ENCODE measurements at regions not wholly inside any gene's neighbourhood (a gene's known extent, or its start where the extent isn't known, plus 50 kb on each side); places are given as distances from the start of the nearest gene placed in this dataset.
A peak's percentile ranks its signal among the peaks of the same experiment; 100 is the strongest.

- Histone ChIP-seq H3K27ac (no peak overlapping the region), H3K4me3 (no peak overlapping the region), H3K36me3 (no peaks in the 10 kb centered on the region), H3K4me1 (no peaks in the 10 kb centered on the region), H3K27me3 (no peaks in the 10 kb centered on the region), H3K9me3 (no peaks in the 10 kb centered on the region)
- intact Hi-C loops (cut with DNase I), result no loop called here
- DNase-seq (ENCODE audit: extremely low spot score in 2 of 2), result no peak
- TF ChIP-seq POLR2AphosphoS5 (IDR thresholded peaks at IDR 0.05; ENCODE audit: insufficient read depth in 1 of 2, low read depth in 1 of 2) (no peak), CTCF (IDR thresholded peaks at IDR 0.05) (no peak), POLR2A (IDR thresholded peaks at IDR 0.05) (no peak)
Measured at GRCh38 chr5:4859500-4860235, 280.5 kb upstream of the ADAMTS16 start.

- Histone ChIP-seq H3K36me3 (no peaks in the 10 kb centered on the region), H3K4me1 (no peaks in the 10 kb centered on the region)
Measured at GRCh38 chr5:4860631-4861030, 279.5 kb upstream of the ADAMTS16 start.

GRCh38 chr5:4862500-4862899, 277.6 kb upstream of the ADAMTS16 start:
- no peaks in the 10 kb centered on the region for H3K9me3 ChIP-seq
- H3K36me3 ChIP-seq, result no peaks in the 10 kb centered on the region
- intact Hi-C loops (cut with DNase I), result no loop called here
- H3K4me1 ChIP-seq, result no peaks in the 10 kb centered on the region
- TF ChIP-seq POLR2AphosphoS5 (IDR thresholded peaks at IDR 0.05; ENCODE audit: insufficient read depth in 1 of 2, low read depth in 1 of 2), result no peak
- TF ChIP-seq CTCF (IDR thresholded peaks at IDR 0.05), result peak in 2 of 3 experiments; percentile 10 to 27
- TF ChIP-seq POLR2A (IDR thresholded peaks at IDR 0.05), result no peak
- no peak for DNase-seq (ENCODE audit: extremely low spot score in 2 of 2)
- no peak overlapping the region for H3K4me3 ChIP-seq
- H3K27ac ChIP-seq, result no peak overlapping the region
- H3K27me3 ChIP-seq, result no peaks in the 10 kb centered on the region

More at GRCh38 chr5:4860631-4861030, 279.5 kb upstream of the ADAMTS16 start:
- Histone ChIP-seq H3K9me3 (no peaks in the 10 kb centered on the region), H3K27ac (no peak overlapping the region), H3K4me3 (no peak overlapping the region), H3K27me3 (no peaks in the 10 kb centered on the region)
- DNase-seq (ENCODE audit: extremely low spot score in 2 of 2), result no peak
- TF ChIP-seq POLR2AphosphoS5 (IDR thresholded peaks at IDR 0.05; ENCODE audit: insufficient read depth in 1 of 2, low read depth in 1 of 2), result no peak
- TF ChIP-seq POLR2A (IDR thresholded peaks at IDR 0.05), result no peak
- no peak for TF ChIP-seq CTCF (IDR thresholded peaks at IDR 0.05)
- intact Hi-C loops (cut with DNase I), result no loop called here

- no peak overlapping the region for H3K27ac ChIP-seq
- H3K9me3 ChIP-seq, result no peaks in the 10 kb centered on the region
- H3K4me3 ChIP-seq, result no peak overlapping the region
- TF ChIP-seq POLR2AphosphoS5 (IDR thresholded peaks at IDR 0.05; ENCODE audit: insufficient read depth in 1 of 2, low read depth in 1 of 2) (no peak), POLR2A (IDR thresholded peaks at IDR 0.05) (no peak), CTCF (IDR thresholded peaks at IDR 0.05) (no peak)
- H3K4me1 ChIP-seq, result no peaks in the 10 kb centered on the region
- no peaks in the 10 kb centered on the region for H3K27me3 ChIP-seq
- no peak for DNase-seq (ENCODE audit: extremely low spot score in 2 of 2)
- H3K36me3 ChIP-seq, result no peaks in the 10 kb centered on the region
- intact Hi-C loops (cut with DNase I), result no loop called here
Measured at GRCh38 chr5:4866131-4866659, 273.9 kb upstream of the ADAMTS16 start.

- no peak for TF ChIP-seq CTCF (IDR thresholded peaks at IDR 0.05)
- Histone ChIP-seq H3K4me1 (no peaks in the 10 kb centered on the region), H3K27ac (no peak overlapping the region), H3K36me3 (no peaks in the 10 kb centered on the region), H3K27me3 (no peaks in the 10 kb centered on the region), H3K4me3 (no peak overlapping the region), H3K9me3 (no peaks in the 10 kb centered on the region)
- intact Hi-C loops (cut with DNase I), result no loop called here
- peak in 1 of 2 donors; percentile 65 for DNase-seq (ENCODE audit: extremely low spot score in 2 of 2)
Measured at GRCh38 chr5:4866817-4867216, 273.3 kb upstream of the ADAMTS16 start.
